Natural killer cell (primary cell): ENCODE measurements at regions not wholly inside any gene's neighbourhood (a gene's known extent, or its start where the extent isn't known, plus 50 kb on each side); places are given as distances from the start of the nearest gene placed in this dataset.

ENCODE experiments used
- ATAC-seq, 3 donors: fragments of 150-1000 bp in 2 of 3; fragments of 200-7000 bp in 1 of 3; cut with Tn5 transposase; 1 replicate in 1 of 3; 2 replicates in 2 of 3; pipeline ENCODE4 v1.10.0; 2021; ENCODE audit warnings: mild to moderate bottlenecking in 2 of 3, moderate library complexity in 2 of 3
- DNase-seq, 2 donors: peaks; one replicate each; pipeline versions ENCODE4 v3.0.0 to v3.0.0-alpha.2; 2013 to 2021; ENCODE audit warnings: mixed read lengths in 1 of 2
- H3K27ac ChIP-seq: one replicate; pipeline ENCODE4 v1.5.1; 2013; ENCODE audit warnings: mild to moderate bottlenecking, low read length
- H3K27me3 ChIP-seq: one replicate; pipeline ENCODE4 v1.6.1; 2013; ENCODE audit warnings: low read length; ENCODE audit not compliant: control insufficient read depth, insufficient read depth
- H3K36me3 ChIP-seq: one replicate; pipeline ENCODE4 v1.6.1; 2013; ENCODE audit warnings: low read length; ENCODE audit not compliant: control insufficient read depth, insufficient read depth
- H3K4me1 ChIP-seq: one replicate; pipeline ENCODE4 v1.6.1; 2013; ENCODE audit warnings: low read length; ENCODE audit not compliant: control insufficient read depth, insufficient read depth
- H3K4me3 ChIP-seq: one replicate; pipeline ENCODE4 v1.5.1; 2013; ENCODE audit warnings: low read length
- H3K9me3 ChIP-seq: one replicate; pipeline ENCODE4 v1.6.1; 2013; ENCODE audit warnings: low read length; ENCODE audit not compliant: control insufficient read depth, insufficient read depth
- H3K27ac Mint-ChIP-seq, 2 donors: one replicate each; pipeline ENCODE4 v1.8.0; 2022; ENCODE audit warnings: mild to moderate bottlenecking in 2 of 2, mixed read lengths in 2 of 2, moderate library complexity in 1 of 2
- H3K27me3 Mint-ChIP-seq, 2 donors: one replicate each; pipeline ENCODE4 v1.8.0; 2022; ENCODE audit warnings: low read depth in 2 of 2, mixed read lengths in 2 of 2
- H3K36me3 Mint-ChIP-seq: one replicate; pipeline ENCODE4 v1.8.0; 2022; ENCODE audit warnings: mixed read lengths
- H3K4me1 Mint-ChIP-seq, 2 donors: one replicate each; pipeline ENCODE4 v1.8.0; 2022; ENCODE audit warnings: mixed read lengths in 2 of 2
- H3K4me3 Mint-ChIP-seq: one replicate; pipeline ENCODE4 v1.8.0; 2022; ENCODE audit warnings: mild to moderate bottlenecking, moderate library complexity, mixed read lengths
- H3K9me3 Mint-ChIP-seq, 2 donors: one replicate each; pipeline ENCODE4 v1.8.0; 2022; ENCODE audit warnings: mixed read lengths in 2 of 2
- CTCF ChIP-seq: fragments of 200-600 bp; IDR thresholded peaks from one replicate; pipeline ENCODE4 v1.8.0; 2022; ENCODE audit warnings: antibody characterized with exemption
- WGBS: methylation state at CpG from one replicate; pipeline ENCODE4 v1.1.7; 2013; ENCODE audit warnings: missing lambda C conversion rate; ENCODE audit not compliant: insufficient coverage; 5-methylcytosine and 5-hydroxymethylcytosine counted together
- intact Hi-C: fragments of 100-400 bp; cut with micrococcal nuclease; formaldehyde crosslinking; loops from one replicate; pipeline ENCODE4 v1.14.2; 2022

GRCh38 chr4:159455675-159456237 is 352.9 kb downstream of the RAPGEF2 start:
- H3K27ac Mint-ChIP-seq, result no peak overlapping the region
- intact Hi-C loops, result no loop called here
- no peaks in the 10 kb centered on the region for H3K9me3 Mint-ChIP-seq
- H3K4me3 Mint-ChIP-seq, result no peak overlapping the region
- Histone ChIP-seq H3K4me1 (no peaks in the 10 kb centered on the region), H3K27ac (no peak overlapping the region), H3K27me3 (no peaks in the 10 kb centered on the region), H3K36me3 (no peaks in the 10 kb centered on the region), H3K4me3 (no peak overlapping the region), H3K9me3 (no peaks in the 10 kb centered on the region)
- DNase-seq, result peak in 1 of 2 donors; percentile 8
- H3K36me3 Mint-ChIP-seq, result no peaks in the 10 kb centered on the region
- no peak for TF ChIP-seq CTCF
- WGBS, result 40% methylated on average over 2 of the region's 3 CpGs
- no peaks in the 10 kb centered on the region for H3K27me3 Mint-ChIP-seq
- ATAC-seq, result peak in 1 of 3 donors; percentile 39
- no peaks in the 10 kb centered on the region for H3K4me1 Mint-ChIP-seq

DNA sequence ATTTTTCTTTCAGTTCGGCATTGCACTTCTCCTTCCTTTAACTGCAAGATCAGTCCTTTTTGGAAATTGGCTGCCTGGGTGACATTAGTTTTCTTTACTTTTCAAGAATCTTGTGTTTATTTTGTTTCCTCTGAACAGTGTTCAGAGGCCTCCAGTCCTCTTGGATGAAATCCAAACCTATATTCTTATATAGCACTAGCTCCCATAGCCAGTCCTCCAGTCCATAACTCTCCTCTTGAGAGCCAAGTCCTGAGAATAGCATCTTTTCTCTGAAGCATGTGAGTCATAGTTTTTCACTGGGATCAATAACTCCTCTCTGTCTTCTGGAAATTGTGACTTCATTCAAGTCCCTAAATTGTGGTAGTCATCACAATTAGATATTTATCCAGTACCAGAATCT is 357.5 kb downstream of the RAPGEF2 start:
- Mint-ChIP-seq H3K4me1 (no peaks in the 10 kb centered on the region), H3K9me3 (peaks cover 0 to 5% of the 10 kb centered on the region in 2 donors), H3K27ac (no peak overlapping the region), H3K27me3 (peaks cover 0 to 2% of the 10 kb centered on the region in 2 donors), H3K4me3 (no peak overlapping the region), H3K36me3 (no peaks in the 10 kb centered on the region)
- intact Hi-C loops, result no loop called here
- Histone ChIP-seq H3K36me3 (no peaks in the 10 kb centered on the region), H3K27ac (no peak overlapping the region), H3K4me1 (no peaks in the 10 kb centered on the region), H3K27me3 (no peaks in the 10 kb centered on the region), H3K4me3 (no peak overlapping the region), H3K9me3 (peaks cover 7% of the 10 kb centered on the region)
- TF ChIP-seq CTCF, result no peak
- DNase-seq (no peak), ATAC-seq (no peak)
- 84% methylated on average over 1 of the region's 1 CpG for WGBS

DNA sequence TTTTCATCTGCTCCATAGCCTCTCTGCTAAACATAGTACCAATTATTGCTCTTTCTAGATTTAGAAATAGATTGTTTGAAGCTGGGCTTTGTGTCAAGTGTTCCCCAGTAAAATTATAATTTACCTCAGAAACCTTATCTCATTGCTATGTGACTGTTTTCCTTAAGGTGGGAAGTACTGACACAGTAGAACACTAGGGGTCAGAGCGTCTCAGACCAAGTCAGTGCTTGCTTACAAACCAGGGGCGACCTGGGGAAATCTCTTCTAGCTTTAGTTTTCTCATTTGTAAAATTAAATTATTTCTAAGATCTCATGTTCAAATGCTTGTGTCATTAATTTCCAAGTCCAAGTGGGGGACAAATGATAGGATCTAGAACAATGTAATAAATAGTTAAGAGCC is 360.4 kb downstream of the RAPGEF2 start:
- Histone ChIP-seq H3K27ac (no peak overlapping the region), H3K27me3 (no peaks in the 10 kb centered on the region), H3K4me1 (no peaks in the 10 kb centered on the region), H3K4me3 (no peak overlapping the region), H3K36me3 (no peaks in the 10 kb centered on the region), H3K9me3 (peaks cover 7% of the 10 kb centered on the region)
- no peak for TF ChIP-seq CTCF
- Mint-ChIP-seq H3K9me3 (peaks cover 2 to 5% of the 10 kb centered on the region in 2 donors), H3K27ac (no peak overlapping the region), H3K36me3 (no peaks in the 10 kb centered on the region), H3K4me1 (no peaks in the 10 kb centered on the region), H3K27me3 (peaks cover 0 to 2% of the 10 kb centered on the region in 2 donors), H3K4me3 (no peak overlapping the region)
- DNase-seq (no peak), ATAC-seq (no peak)
- intact Hi-C loops, result no loop called here
- 100% methylated on average over 1 of the region's 2 CpGs for WGBS

DNA sequence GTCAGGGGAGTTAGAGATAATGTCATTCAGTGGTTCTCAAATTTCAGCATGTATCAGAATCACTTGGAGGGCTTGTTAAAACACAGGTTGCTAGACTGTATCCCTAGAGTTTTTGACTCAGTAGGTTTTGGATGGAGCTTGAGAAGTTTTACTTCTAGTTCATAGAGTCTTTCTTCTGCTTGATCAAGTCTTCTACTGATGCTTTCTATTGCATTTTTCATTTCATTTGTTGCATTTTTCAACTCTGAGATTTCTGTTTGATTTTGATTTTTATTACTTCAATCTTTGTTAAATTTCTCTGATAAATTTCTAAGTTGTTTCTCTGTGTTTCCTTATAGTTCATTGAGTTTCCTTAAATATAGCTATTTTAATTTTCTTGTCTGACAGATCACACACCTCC is 361.4 kb downstream of the RAPGEF2 start:
- H3K4me3 Mint-ChIP-seq, result no peak overlapping the region
- no peaks in the 10 kb centered on the region for H3K36me3 Mint-ChIP-seq
- H3K4me1 Mint-ChIP-seq, result no peaks in the 10 kb centered on the region
- Histone ChIP-seq H3K4me3 (no peak overlapping the region), H3K27ac (no peak overlapping the region), H3K27me3 (no peaks in the 10 kb centered on the region), H3K36me3 (no peaks in the 10 kb centered on the region), H3K9me3 (peaks cover 7% of the 10 kb centered on the region), H3K4me1 (no peaks in the 10 kb centered on the region)
- H3K27ac Mint-ChIP-seq, result no peak overlapping the region
- peaks cover 2 to 5% of the 10 kb centered on the region in 2 donors for H3K9me3 Mint-ChIP-seq
- no peak for TF ChIP-seq CTCF
- ATAC-seq (no peak), DNase-seq (no peak)
- peaks cover 0 to 2% of the 10 kb centered on the region in 2 donors for H3K27me3 Mint-ChIP-seq
- intact Hi-C loops, result no loop called here
